Osteocyte (in vitro differentiated cells): ENCODE measurements at regions not wholly inside any gene's neighbourhood (a gene's known extent, or its start where the extent isn't known, plus 50 kb on each side); places are given as distances from the start of the nearest gene placed in this dataset.

Experiments
- DNase-seq: peaks from one replicate; pipeline ENCODE4 v3.0.0; 2021; ENCODE audit warnings: mixed read lengths; ENCODE audit not compliant: unreplicated experiment; ENCODE audit errors: extremely low spot score
- H3K27ac Mint-ChIP-seq: one replicate; pipeline ENCODE4 v1.8.0; 2021; ENCODE audit warnings: mild to moderate bottlenecking, mixed read lengths; ENCODE audit not compliant: unreplicated experiment
- H3K27me3 Mint-ChIP-seq: one replicate; pipeline ENCODE4 v1.8.0; 2021; ENCODE audit warnings: mixed read lengths; ENCODE audit not compliant: unreplicated experiment
- H3K36me3 Mint-ChIP-seq: one replicate; pipeline ENCODE4 v1.8.0; 2021; ENCODE audit warnings: mixed read lengths; ENCODE audit not compliant: unreplicated experiment
- H3K4me1 Mint-ChIP-seq: one replicate; pipeline ENCODE4 v1.8.0; 2021; ENCODE audit warnings: mixed read lengths; ENCODE audit not compliant: unreplicated experiment
- H3K4me3 Mint-ChIP-seq: one replicate; pipeline ENCODE4 v1.8.0; 2021; ENCODE audit warnings: mild to moderate bottlenecking, moderate library complexity, mixed read lengths; ENCODE audit not compliant: unreplicated experiment
- H3K9me3 Mint-ChIP-seq: one replicate; pipeline ENCODE4 v1.8.0; 2021; ENCODE audit warnings: mixed read lengths; ENCODE audit not compliant: unreplicated experiment
- CTCF ChIP-seq: fragments of 200-600 bp; sonication (generic); IDR thresholded peaks from 2 replicates; pipeline ENCODE4 v1.5.0; 2021; ENCODE audit warnings: antibody characterized with exemption, mild to moderate bottlenecking, moderate library complexity

GRCh38 chr20:57914205-57914604 is 204.4 kb upstream of the PMEPA1 start:
- DNase-seq = no peak
- H3K4me3 Mint-ChIP-seq = no peak overlapping the region
- peaks cover 1% of the 10 kb centered on the region for H3K4me1 Mint-ChIP-seq
- no peak overlapping the region for H3K27ac Mint-ChIP-seq
- H3K27me3 Mint-ChIP-seq = peaks cover 55% of the 10 kb centered on the region
- H3K9me3 Mint-ChIP-seq = no peaks in the 10 kb centered on the region
- no peaks in the 10 kb centered on the region for H3K36me3 Mint-ChIP-seq
- TF ChIP-seq CTCF = no peak

- H3K27ac Mint-ChIP-seq = no peak overlapping the region
- H3K36me3 Mint-ChIP-seq = no peaks in the 10 kb centered on the region
- no peaks in the 10 kb centered on the region for H3K9me3 Mint-ChIP-seq
- TF ChIP-seq CTCF = no peak
- H3K27me3 Mint-ChIP-seq = peaks cover 58% of the 10 kb centered on the region
- no peak for DNase-seq
- H3K4me1 Mint-ChIP-seq = peaks cover 1% of the 10 kb centered on the region
- H3K4me3 Mint-ChIP-seq = no peak overlapping the region
These were observed 203.5 kb upstream of the PMEPA1 start for GRCh38 chr20:57913156-57913930.

GRCh38 chr20:57912227-57912582 is 202.4 kb upstream of the PMEPA1 start:
- Mint-ChIP-seq H3K27me3 (peaks cover 60% of the 10 kb centered on the region), H3K9me3 (no peaks in the 10 kb centered on the region), H3K4me3 (no peak overlapping the region), H3K27ac (no peak overlapping the region), H3K36me3 (no peaks in the 10 kb centered on the region), H3K4me1 (peaks cover 1% of the 10 kb centered on the region)
- TF ChIP-seq CTCF = no peak
- DNase-seq = no peak

- Mint-ChIP-seq H3K9me3 (no peaks in the 10 kb centered on the region), H3K27ac (no peak overlapping the region), H3K4me1 (no peaks in the 10 kb centered on the region), H3K36me3 (no peaks in the 10 kb centered on the region), H3K4me3 (no peak overlapping the region), H3K27me3 (peaks cover 60% of the 10 kb centered on the region)
- TF ChIP-seq CTCF = no peak
- DNase-seq = no peak
These were observed 201.9 kb upstream of the PMEPA1 start for GRCh38 chr20:57911512-57912226.

- H3K36me3 Mint-ChIP-seq = no peaks in the 10 kb centered on the region
- no peaks in the 10 kb centered on the region for H3K9me3 Mint-ChIP-seq
- no peak for DNase-seq
- H3K27me3 Mint-ChIP-seq = peaks cover 69% of the 10 kb centered on the region
- no peaks in the 10 kb centered on the region for H3K4me1 Mint-ChIP-seq
- no peak for TF ChIP-seq CTCF
- no peak overlapping the region for H3K4me3 Mint-ChIP-seq
- no peak overlapping the region for H3K27ac Mint-ChIP-seq
These were observed 200.9 kb upstream of the PMEPA1 start for GRCh38 chr20:57910716-57911115.
